Endothelial cell of umbilical vein (primary cell): ENCODE measurements at regions not wholly inside any gene's neighbourhood (a gene's known extent, or its start where the extent isn't known, plus 50 kb on each side); places are given as distances from the start of the nearest gene placed in this dataset.

Source experiments
- BruUV-seq: library from RNA; stranded (reverse); fragments of 400-500 nt; replicated peaks from 2 replicates; lab custom pipeline; 2021; lab: Mats Ljungman, UMichigan
- CTCF ChIA-PET: fragments of 300-600, 350-600 bp; sonication (Branson Sonifier 250); formaldehyde crosslinking; loops from one replicate; lab custom pipeline; 2021; ENCODE audit warnings: antibody characterized with exemption, inconsistent platforms; lab: Charles Lee
- POLR2A ChIA-PET: fragments of 300-600, 350-600 bp; sonication (Branson Sonifier 250); formaldehyde crosslinking; loops from one replicate; lab custom pipeline; 2021; ENCODE audit warnings: antibody characterized with exemption, inconsistent platforms; lab: Charles Lee
- DNase-seq: peaks from one replicate; pipeline ENCODE4 v3.0.0-alpha.2; 2011; ENCODE audit warnings: low read depth, low spot score
- FAIRE-seq: peaks from 2 replicates; lab custom pipeline; 2011; peaks lifted over from hg19 to GRCh38; lab: Jason Lieb, UNC
- H2AFZ ChIP-seq: 2 replicates; pipeline ENCODE4 v1.6.0; 2012; ENCODE audit warnings: low read depth, low read length, control low read depth, inconsistent platforms
- H3K27ac ChIP-seq: 2 replicates; pipeline ENCODE4 v1.5.1; 2011; ENCODE audit warnings: low read depth, mild to moderate bottlenecking, control low read depth, low read length, moderate library complexity; ENCODE audit not compliant: insufficient read depth
- H3K27me3 ChIP-seq, 2 experiments: 2 replicates each; pipeline versions ENCODE4 v1.6.0 to v1.6.1; 2011; ENCODE audit warnings: low read length in 2 of 2, mixed read lengths in 1 of 2; ENCODE audit not compliant: control insufficient read depth in 2 of 2, insufficient read depth in 2 of 2
- H3K36me3 ChIP-seq, 2 experiments: 2 replicates in 1 of 2; 3 replicates in 1 of 2; pipeline ENCODE4 v1.5.1; 2011; ENCODE audit warnings: low read length in 2 of 2, mild to moderate bottlenecking in 1 of 2, moderate library complexity in 1 of 2; ENCODE audit not compliant: control insufficient read depth in 2 of 2, insufficient read depth in 2 of 2; ENCODE audit errors: extremely low read depth in 1 of 2
- H3K4me1 ChIP-seq: 3 replicates; pipeline ENCODE4 v1.5.1; 2011; ENCODE audit warnings: mild to moderate bottlenecking, low read length; ENCODE audit not compliant: control insufficient read depth, insufficient read depth; ENCODE audit errors: extremely low read depth
- H3K4me2 ChIP-seq: 2 replicates; pipeline ENCODE4 v1.6.1; 2011; ENCODE audit warnings: low read length, control low read depth, mixed read lengths; ENCODE audit not compliant: insufficient read depth
- H3K4me3 ChIP-seq, 3 experiments: fragments of 200-600 bp in 1 of 3; sonication (generic), shearing (Covaris generic) in 1 of 3; replicated peaks in 1 of 3; 2 replicates each; pipeline ENCODE4 v1.5.1; 2011 to 2016; ENCODE audit warnings: control low read depth in 3 of 3, low read length in 3 of 3, mild to moderate bottlenecking in 2 of 3, inconsistent platforms in 1 of 3, low read depth in 1 of 3, moderate library complexity in 1 of 3; ENCODE audit not compliant: insufficient read depth in 1 of 3
- H3K79me2 ChIP-seq: 2 replicates; pipeline ENCODE4 v1.6.0; 2012; ENCODE audit warnings: low read length, inconsistent platforms; ENCODE audit not compliant: control insufficient read depth, insufficient read depth
- H3K9ac ChIP-seq: replicated peaks from 2 replicates; pipeline ENCODE3; 2011; ENCODE audit warnings: low read length, control low read depth; ENCODE audit not compliant: insufficient read depth; ENCODE audit errors: extremely low read depth
- H3K9me1 ChIP-seq: replicated peaks from 3 replicates; pipeline ENCODE4 v1.6.0; 2011; ENCODE audit warnings: mild to moderate bottlenecking, low read length; ENCODE audit not compliant: control insufficient read depth, insufficient read depth; ENCODE audit errors: extremely low read depth
- H3K9me3 ChIP-seq: replicated peaks from 2 replicates; pipeline ENCODE4 v1.5.1; 2012; ENCODE audit warnings: low read length, inconsistent platforms; ENCODE audit not compliant: control insufficient read depth, insufficient read depth
- H4K20me1 ChIP-seq: replicated peaks from 2 replicates; pipeline ENCODE3; 2011; ENCODE audit warnings: mild to moderate bottlenecking, low read length; ENCODE audit not compliant: control insufficient read depth, insufficient read depth; ENCODE audit errors: extremely low read depth
- EZH2 ChIP-seq: IDR thresholded peaks from 2 replicates; pipeline ENCODE4 v1.6.1; 2012; ENCODE audit warnings: borderline replicate concordance, low read depth, mild to moderate bottlenecking, moderate library complexity, low read length, inconsistent platforms; ENCODE audit not compliant: severe bottlenecking
- FOS ChIP-seq: IDR thresholded peaks from 2 replicates; pipeline ENCODE4 v1.6.1; 2011; ENCODE audit warnings: mild to moderate bottlenecking, low read length, moderate library complexity, borderline replicate concordance; ENCODE audit not compliant: insufficient read depth
- GATA2 ChIP-seq: IDR thresholded peaks from 2 replicates; pipeline ENCODE4 v1.7.0; 2011; ENCODE audit warnings: low read depth, mild to moderate bottlenecking, moderate library complexity, mixed read lengths, low read length; ENCODE audit not compliant: insufficient read length, insufficient read depth
- JUN ChIP-seq: IDR thresholded peaks from 2 replicates; pipeline ENCODE4 v1.6.1; 2011; ENCODE audit warnings: borderline replicate concordance, low read depth; ENCODE audit not compliant: insufficient read length, insufficient read depth
- MYC ChIP-seq: IDR thresholded peaks from one replicate; pipeline ENCODE4 v1.6.1; 2011; ENCODE audit warnings: mild to moderate bottlenecking, low read depth, low read length
- POLR2A ChIP-seq: IDR thresholded peaks from 2 replicates; pipeline ENCODE4 v1.6.1; 2012; ENCODE audit warnings: low read depth, mild to moderate bottlenecking, control low read depth, low read length
- POLR2AphosphoS5 ChIP-seq: IDR thresholded peaks from 2 replicates; pipeline ENCODE4 v1.6.1; 2012; ENCODE audit warnings: low read depth, mild to moderate bottlenecking, control low read depth, low read length, moderate library complexity; ENCODE audit not compliant: insufficient read depth
- dilution Hi-C: fragments of 300-500 bp; cut with MboI; formaldehyde crosslinking; loops from one replicate; pipeline ENCODE4 v1.15.0; 2019; ENCODE audit warnings: low sequenced_read_pairs; ENCODE audit not compliant: extremely low pct_ligation_motif_present
- intact Hi-C: fragments of 100-400 bp; cut with micrococcal nuclease; formaldehyde crosslinking; loops from one replicate; pipeline ENCODE4 v1.10.0; 2022
- TF ChIP-seq, protein P1 (sequence below): IDR thresholded peaks from 2 replicates; pipeline ENCODE4 v1.6.1; 2011; ENCODE audit not compliant: insufficient read depth, insufficient read length
- TF ChIP-seq, protein P2 (sequence below), 2 donors: IDR thresholded peaks; 1 replicate in 1 of 2; 2 replicates in 1 of 2; pipeline ENCODE4 v1.5.1; 2011; ENCODE audit warnings: low read length in 2 of 2, mild to moderate bottlenecking in 2 of 2, moderate library complexity in 2 of 2, control low read depth in 1 of 2, inconsistent platforms in 1 of 2, low read depth in 1 of 2; ENCODE audit not compliant: insufficient read depth in 1 of 2; ENCODE audit errors: extremely low read depth in 1 of 2

DNA sequence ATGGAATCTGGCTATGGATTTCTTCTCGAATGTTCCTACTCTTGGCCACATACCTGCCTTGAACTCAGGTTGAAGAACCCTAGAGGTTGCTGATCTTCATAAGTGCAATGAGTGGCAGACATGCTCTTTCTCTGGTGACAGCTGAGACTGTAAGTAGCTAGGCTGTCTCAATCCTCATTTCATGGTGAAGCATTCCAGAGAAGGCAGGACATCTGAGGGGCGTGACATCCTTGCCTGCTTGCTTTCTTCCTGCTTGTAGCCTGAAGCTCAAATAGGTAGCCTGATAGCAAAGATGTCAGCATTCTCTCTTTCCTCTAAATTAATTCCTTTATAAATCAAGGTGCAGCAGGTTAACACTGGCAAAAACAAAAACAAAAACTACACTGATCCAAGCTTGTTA lies 114.6 kb upstream of the MAGI3 start:
- DNase-seq (no peak), FAIRE-seq (no peak)
- intact Hi-C loops (no loop called here), dilution Hi-C loops (no loop called here)
- POLR2A ChIA-PET: no interaction called here
- TF ChIP-seq, protein P1, sequence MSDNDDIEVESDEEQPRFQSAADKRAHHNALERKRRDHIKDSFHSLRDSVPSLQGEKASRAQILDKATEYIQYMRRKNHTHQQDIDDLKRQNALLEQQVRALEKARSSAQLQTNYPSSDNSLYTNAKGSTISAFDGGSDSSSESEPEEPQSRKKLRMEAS: no peak
- TF ChIP-seq FOS: no peak
- TF ChIP-seq POLR2A: no peak
- TF ChIP-seq POLR2AphosphoS5: no peak
- TF ChIP-seq, protein P2, sequence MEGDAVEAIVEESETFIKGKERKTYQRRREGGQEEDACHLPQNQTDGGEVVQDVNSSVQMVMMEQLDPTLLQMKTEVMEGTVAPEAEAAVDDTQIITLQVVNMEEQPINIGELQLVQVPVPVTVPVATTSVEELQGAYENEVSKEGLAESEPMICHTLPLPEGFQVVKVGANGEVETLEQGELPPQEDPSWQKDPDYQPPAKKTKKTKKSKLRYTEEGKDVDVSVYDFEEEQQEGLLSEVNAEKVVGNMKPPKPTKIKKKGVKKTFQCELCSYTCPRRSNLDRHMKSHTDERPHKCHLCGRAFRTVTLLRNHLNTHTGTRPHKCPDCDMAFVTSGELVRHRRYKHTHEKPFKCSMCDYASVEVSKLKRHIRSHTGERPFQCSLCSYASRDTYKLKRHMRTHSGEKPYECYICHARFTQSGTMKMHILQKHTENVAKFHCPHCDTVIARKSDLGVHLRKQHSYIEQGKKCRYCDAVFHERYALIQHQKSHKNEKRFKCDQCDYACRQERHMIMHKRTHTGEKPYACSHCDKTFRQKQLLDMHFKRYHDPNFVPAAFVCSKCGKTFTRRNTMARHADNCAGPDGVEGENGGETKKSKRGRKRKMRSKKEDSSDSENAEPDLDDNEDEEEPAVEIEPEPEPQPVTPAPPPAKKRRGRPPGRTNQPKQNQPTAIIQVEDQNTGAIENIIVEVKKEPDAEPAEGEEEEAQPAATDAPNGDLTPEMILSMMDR (IDR thresholded peaks at IDR 0.05; ENCODE audit: extremely low read depth in 1 of 2, insufficient read depth in 1 of 2, low read depth in 1 of 2, low read length in 2 of 2): no peak
- TF ChIP-seq EZH2: no peak
- TF ChIP-seq GATA2: no peak
- TF ChIP-seq JUN: no peak
- no peak for TF ChIP-seq MYC
- Histone ChIP-seq H3K27me3 (peaks cover 15 to 24% of the 10 kb centered on the region in 2 experiments), H3K4me1 (no peaks in the 10 kb centered on the region), H2AFZ (no peak overlapping the region), H4K20me1 (no peaks in the 10 kb centered on the region), H3K9ac (no peak overlapping the region), H3K4me3 (no peak overlapping the region), H3K79me2 (no peaks in the 10 kb centered on the region), H3K9me1 (no peaks in the 10 kb centered on the region), H3K4me2 (no peak overlapping the region), H3K9me3 (no peaks in the 10 kb centered on the region), H3K36me3 (no peaks in the 10 kb centered on the region), H3K27ac (no peak overlapping the region)
- no TSS peak for BruUV-seq
- CTCF ChIA-PET: no interaction called here
